Suppressor macrophage treated with lipopolysaccharide for 1 hour (primary cell): ENCODE measurements at regions not wholly inside any gene's neighbourhood (a gene's known extent, or its start where the extent isn't known, plus 50 kb on each side); places are given as distances from the start of the nearest gene placed in this dataset.
"Not testable (repeated sequence)": the region's sequence is repeated elsewhere in the genome, so short reads cannot be mapped to it uniquely, and the experiment has no call there.

Source experiments
- DNase-seq, 3 donors: peaks; one replicate each; pipeline ENCODE4 v3.0.0-alpha.2; 2020 to 2022

DNA sequence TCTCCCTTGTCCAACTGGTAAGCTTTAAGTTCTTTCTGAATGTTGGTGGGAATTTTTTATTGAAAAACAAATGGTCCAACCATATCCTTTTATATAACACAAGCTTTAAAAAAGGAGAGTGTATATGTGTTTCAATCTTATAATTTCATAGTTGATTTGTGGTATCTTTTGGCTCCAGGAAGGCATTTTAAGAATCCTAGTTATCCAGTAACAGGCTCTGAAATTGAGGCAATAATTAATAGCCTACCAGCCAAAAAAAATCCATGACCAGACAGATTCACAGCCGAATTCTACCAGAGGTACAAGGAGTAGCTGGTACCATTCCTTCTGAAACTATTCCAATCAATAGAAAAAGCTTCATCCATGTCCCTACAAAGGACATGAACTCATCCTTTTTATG, 141.6 kb downstream of the FZD1 start:
- DNase-seq, result not testable (repeated sequence)

DNA sequence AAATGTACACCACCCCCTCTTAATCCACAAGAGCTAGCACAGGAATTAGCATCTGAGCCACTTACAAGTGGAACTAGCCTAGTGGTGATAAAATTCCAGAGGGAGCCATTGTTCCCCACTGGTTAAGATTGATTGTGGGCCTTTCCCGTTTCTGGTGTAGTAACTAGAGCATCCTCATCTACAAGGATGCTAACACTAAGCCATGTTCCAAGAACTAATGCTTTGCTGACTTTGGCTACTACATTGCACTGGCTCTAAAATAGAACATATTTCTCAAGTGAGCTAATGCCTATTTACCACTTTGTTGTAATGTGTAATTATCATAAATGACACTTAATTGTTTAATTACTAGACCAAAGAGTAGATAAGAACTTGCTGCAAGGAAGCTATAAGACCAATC, 143.7 kb downstream of the FZD1 start:
- DNase-seq, result no peak

- no peak for DNase-seq
Observed at GRCh38 chr7:91408388-91409154, 144.3 kb downstream of the FZD1 start.

GRCh38 chr7:91411060-91411459, 146.8 kb downstream of the FZD1 start:
- DNase-seq, result peak in 2 of 3 donors; percentile 8 to 13

GRCh38 chr7:91412298-91412697, 148.1 kb downstream of the FZD1 start:
- DNase-seq, result no peak

GRCh38 chr7:91414734-91415133, 150.5 kb downstream of the FZD1 start:
- no peak for DNase-seq

- no peak for DNase-seq
Observed at GRCh38 chr7:91416155-91416865, 152.1 kb downstream of the FZD1 start.

DNA sequence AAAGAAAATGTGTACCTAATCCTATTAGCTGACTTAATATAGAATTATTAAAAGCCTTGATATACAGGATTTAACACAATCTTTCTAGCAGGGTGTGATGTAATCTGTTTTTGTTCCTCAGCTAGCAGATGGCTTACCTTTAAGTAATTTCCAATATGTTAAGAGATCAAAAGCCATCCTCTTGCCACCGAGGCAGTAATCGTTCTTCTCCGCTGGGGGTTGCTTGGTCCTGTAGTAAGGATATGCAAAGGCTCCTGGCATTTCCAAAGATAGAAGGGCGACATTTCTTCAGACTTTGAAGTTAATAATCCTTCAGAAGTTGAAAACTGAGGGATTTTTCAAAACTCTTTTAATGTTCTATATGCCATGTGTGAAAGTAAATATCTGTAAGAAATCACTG, 156.4 kb downstream of the FZD1 start:
- DNase-seq, result no peak

GRCh38 chr7:91421018-91421417, 156.8 kb downstream of the FZD1 start:
- no peak for DNase-seq

GRCh38 chr7:91424371-91424770, 160.1 kb downstream of the FZD1 start:
- no peak for DNase-seq

- DNase-seq, result no peak
Observed at GRCh38 chr7:91425149-91425548, 160.9 kb downstream of the FZD1 start.

DNA sequence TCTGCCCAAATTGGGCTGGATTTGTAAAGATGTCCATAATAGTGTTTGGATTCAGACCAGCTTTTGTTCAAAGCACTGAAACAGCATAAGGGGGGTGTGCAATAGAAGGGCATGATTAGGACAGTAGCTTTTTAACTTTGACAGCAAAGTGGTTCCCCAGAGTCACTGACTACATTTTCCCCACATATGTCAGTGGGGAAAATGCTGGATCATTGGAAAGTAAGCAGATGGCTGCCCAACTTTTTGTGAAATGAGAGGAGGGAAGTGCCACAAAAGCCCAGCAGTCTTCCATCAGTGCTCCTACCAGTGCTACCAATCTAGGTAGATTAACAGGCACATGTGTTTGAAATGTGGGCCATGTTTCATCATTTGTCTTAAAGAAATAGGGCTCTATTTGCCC, 162.8 kb downstream of the FZD1 start:
- DNase-seq, result no peak

- DNase-seq, result no peak
Observed at GRCh38 chr7:91431601-91432000, 167.4 kb downstream of the FZD1 start.

- no peak for DNase-seq
Observed at GRCh38 chr7:91434836-91435235, 170.6 kb downstream of the FZD1 start.

DNA sequence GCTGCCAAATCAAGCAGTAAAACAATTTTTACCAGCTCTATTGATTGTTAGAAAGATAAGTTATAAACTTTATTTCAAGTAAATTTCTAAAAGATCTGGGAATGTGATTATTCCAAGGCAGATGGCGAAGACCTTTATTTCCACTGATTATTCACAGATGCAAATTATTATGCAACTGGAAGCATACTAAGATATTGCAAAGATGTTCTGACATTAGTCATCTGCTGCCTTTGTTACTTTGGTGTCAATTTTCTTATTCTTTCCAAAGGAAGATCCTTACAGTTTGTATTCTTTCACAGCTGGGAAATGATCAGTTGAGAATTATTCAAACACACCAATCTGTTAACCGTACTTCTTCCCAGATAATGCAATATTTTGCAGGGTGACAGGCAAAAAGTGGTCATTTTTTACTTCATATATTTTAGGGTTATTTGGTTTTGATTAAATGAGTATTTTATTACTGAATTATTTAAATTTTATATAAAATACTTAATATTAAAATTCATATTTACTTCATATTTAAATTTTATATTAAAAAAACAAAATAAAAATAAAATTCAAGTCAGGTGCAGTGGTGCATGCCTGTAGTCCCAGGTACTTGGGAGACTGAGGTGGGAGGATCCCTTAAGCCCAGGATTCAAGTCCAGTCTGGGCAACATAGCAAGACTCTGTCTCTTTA, 171.3 kb downstream of the FZD1 start:
- DNase-seq, result no peak

DNA sequence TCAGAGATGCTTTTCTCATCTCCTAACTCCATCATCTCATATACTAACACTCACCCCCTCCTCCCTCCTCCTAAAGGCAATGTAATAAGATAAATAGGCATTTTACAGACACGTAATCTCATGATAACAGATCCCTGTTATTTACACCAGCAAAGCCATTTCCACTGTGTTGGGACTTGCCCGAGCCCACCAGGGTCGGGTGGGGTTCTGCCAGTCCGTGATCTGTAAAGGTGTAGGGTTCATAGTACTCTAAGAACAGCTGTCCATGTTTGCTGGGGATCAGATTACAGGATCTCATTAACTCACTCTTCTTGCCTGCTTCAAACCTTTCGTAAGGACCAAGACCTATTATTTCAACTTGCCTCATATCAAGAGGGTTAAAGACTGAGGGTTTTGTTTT, 172.4 kb downstream of the FZD1 start:
- DNase-seq, result no peak

- DNase-seq, result not testable (repeated sequence)
Observed at GRCh38 chr7:91440198-91440597, 176.0 kb downstream of the FZD1 start.

- no peak for DNase-seq
Observed at GRCh38 chr7:91443862-91444261, 179.6 kb downstream of the FZD1 start.

GRCh38 chr7:91446819-91447218, 182.6 kb downstream of the FZD1 start:
- DNase-seq, result peak; percentile 11 to 45 (median 41)

DNA sequence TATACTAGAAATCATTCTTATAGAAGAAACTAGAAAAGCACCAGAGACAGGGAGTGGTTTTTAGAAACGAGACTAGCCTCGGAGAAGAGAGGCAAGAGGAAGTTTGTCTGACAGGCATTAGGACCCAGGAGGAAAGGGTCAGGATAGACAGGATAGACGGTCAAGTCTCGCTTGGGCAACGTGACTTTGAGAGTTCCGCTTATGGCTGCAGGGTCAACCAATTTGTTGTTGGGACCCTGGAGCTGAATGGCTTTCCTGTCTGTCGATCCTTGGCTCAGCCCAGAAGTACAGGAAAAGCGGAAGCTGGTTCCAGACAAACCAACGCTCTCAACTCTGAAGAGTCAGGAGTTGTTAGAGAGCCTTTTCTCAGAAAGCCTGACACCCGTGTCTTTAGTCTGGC, 191.2 kb downstream of the FZD1 start:
- no peak for DNase-seq

DNA sequence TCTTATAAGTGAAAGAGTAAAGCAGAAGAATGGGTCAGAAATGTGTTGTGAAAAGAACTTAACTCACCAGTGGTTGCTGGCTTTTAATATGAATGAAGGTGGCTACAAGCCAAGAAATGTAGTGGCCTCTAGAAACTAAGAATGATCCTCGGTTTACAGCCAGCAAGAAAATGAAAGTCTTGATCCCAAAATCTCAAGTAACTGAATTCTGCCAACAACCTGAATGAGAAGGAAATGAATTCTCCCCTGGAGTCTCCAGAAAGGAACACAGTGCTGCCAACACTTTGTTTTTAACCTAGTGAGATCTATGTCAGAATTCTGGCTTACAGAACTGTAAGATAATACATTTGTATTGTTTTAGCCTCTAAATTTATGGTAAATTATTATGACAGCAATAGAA, 193.0 kb downstream of the FZD1 start:
- DNase-seq, result no peak

DNA sequence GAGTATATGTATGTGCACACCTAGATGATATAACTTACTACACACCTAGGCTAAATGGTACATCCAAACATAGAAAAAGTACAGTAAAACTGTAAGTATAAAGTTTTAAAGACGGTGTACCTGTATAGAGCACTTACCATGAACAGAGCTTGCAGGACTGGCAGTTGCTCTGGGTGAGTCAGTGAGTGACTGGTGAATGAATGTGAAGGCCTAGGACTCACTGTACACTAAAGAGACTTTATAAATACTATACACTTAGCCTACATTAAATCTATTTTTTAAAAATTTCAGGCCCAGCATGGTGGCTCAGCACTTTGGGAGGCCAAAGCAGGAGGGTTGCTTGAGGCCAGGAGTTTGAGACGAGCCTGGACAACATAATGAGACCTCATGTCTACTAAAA, 195.3 kb downstream of the FZD1 start:
- DNase-seq, result no peak

DNA sequence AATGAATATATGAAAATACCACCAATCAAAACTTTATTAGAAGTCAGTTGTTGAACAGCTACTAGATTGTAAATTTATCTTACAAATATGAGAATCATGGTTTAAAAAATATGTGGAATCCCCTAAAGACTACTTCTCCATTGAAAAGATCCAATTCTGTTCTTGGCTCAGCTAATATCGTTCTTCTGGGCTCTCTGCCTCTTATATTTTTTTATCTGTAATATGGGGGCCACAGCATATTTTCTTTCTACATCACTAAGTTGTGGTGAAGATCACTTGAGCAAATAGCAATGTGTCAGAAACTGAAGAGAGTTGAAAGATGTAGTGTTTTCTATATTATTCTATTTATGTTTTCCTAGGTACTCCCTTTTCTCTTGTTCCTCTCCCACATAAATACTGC, 198.1 kb downstream of the FZD1 start:
- no peak for DNase-seq

DNA sequence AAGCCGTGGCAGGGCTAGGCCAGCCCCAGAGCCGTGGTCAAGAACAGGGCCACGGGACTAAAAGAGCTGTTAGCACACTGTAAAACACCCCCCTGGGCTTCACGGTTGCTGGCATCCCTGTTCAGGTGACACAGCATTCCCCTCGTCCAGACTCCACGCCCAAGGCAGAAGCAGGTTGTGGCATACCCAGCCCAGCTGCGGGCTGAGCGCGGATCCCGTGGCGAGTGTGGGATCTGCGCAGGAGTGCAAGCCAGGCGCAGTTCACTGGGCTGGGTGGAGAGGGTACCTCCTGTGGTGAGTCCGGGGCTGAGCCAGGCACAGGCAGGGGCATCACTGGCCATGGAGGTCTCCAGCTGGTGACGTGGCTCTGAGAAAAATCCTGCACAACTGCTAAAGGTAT, 199.1 kb downstream of the FZD1 start:
- DNase-seq, result no peak
